Tibial artery (tissue), 4 donors: ENCODE measurements at regions not wholly inside any gene's neighbourhood (a gene's known extent, or its start where the extent isn't known, plus 50 kb on each side); places are given as distances from the start of the nearest gene placed in this dataset.
"Not testable (repeated sequence)": the region's sequence is repeated elsewhere in the genome, so short reads cannot be mapped to it uniquely, and the experiment has no call there.

Source experiments
- DNase-seq, 2 donors: peaks; one replicate each; pipeline ENCODE4 v3.0.0-alpha.2; 2019
- H3K27ac ChIP-seq, 2 donors: fragments of 200-600 bp; sonication (generic) in 1 of 2; 1 replicate in 1 of 2; 2 replicates in 1 of 2; pipeline ENCODE4 v1.5.1; 2018 to 2019; ENCODE audit warnings: mild to moderate bottlenecking in 1 of 2
- H3K27me3 ChIP-seq, 2 donors: fragments of 200-600 bp; sonication (generic) in 1 of 2; one replicate each; pipeline versions ENCODE4 v1.5.1 to v1.6.0; 2016 to 2019
- H3K36me3 ChIP-seq, 3 donors: fragments of 200-600 bp; sonication (generic) in 2 of 3; one replicate each; pipeline ENCODE4 v1.5.1; 2016 to 2019; ENCODE audit warnings: mild to moderate bottlenecking in 2 of 3
- H3K4me1 ChIP-seq, 4 donors: fragments of 200-600 bp; sonication (generic) in 2 of 4; 1 replicate in 3 of 4; 2 replicates in 1 of 4; pipeline ENCODE4 v1.5.1; 2016 to 2019
- H3K4me3 ChIP-seq, 2 donors: fragments of 200-600 bp; sonication (generic) in 1 of 2; 1 replicate in 1 of 2; 2 replicates in 1 of 2; pipeline ENCODE4 v1.5.1; 2018 to 2019; ENCODE audit warnings: mild to moderate bottlenecking in 2 of 2
- H3K9me3 ChIP-seq, 3 donors: fragments of 200-600 bp; sonication (generic) in 1 of 3; one replicate each; pipeline ENCODE4 v1.5.1; 2016 to 2019
- CTCF ChIP-seq, 2 experiments: fragments of 200-600 bp in 1 of 2; fragments of 450-650 bp in 1 of 2; IDR thresholded peaks; one replicate each; pipeline ENCODE4 v1.5.1; 2017 to 2019; ENCODE audit warnings: antibody characterized with exemption in 2 of 2, mild to moderate bottlenecking in 1 of 2, moderate library complexity in 1 of 2
- intact Hi-C: fragments of 100-400 bp; cut with DNase I; formaldehyde crosslinking; loops from one replicate; pipeline ENCODE4 v1.15.0; 2023; ENCODE audit warnings: low total_unique reads

- H3K27ac ChIP-seq, DNase-seq, H3K4me3 ChIP-seq, H3K4me1 ChIP-seq, H3K9me3 ChIP-seq, H3K27me3 ChIP-seq, H3K36me3 ChIP-seq, intact Hi-C loops: not testable (repeated sequence)
- peak; percentile 55 to 70 for TF ChIP-seq CTCF (IDR thresholded peaks at IDR 0.05)
These were observed 80.1 kb downstream of the OR13A1 start for GRCh38 chr10:45235260-45235769.

- Histone ChIP-seq H3K27me3 (no peaks in the 10 kb centered on the region), H3K27ac (no peak overlapping the region), H3K9me3 (no peaks in the 10 kb centered on the region), H3K4me1 (peaks cover 0 to 7% (median 0%) of the 10 kb centered on the region in 4 donors), H3K36me3 (no peaks in the 10 kb centered on the region), H3K4me3 (no peak overlapping the region)
- DNase-seq: no peak
- TF ChIP-seq CTCF (IDR thresholded peaks at IDR 0.05): no peak
- intact Hi-C loops: no loop called here
These were observed 79.6 kb downstream of the OR13A1 start for GRCh38 chr10:45235798-45236220.

- H3K4me3 ChIP-seq: no peak overlapping the region
- no peak for TF ChIP-seq CTCF (IDR thresholded peaks at IDR 0.05)
- DNase-seq: no peak
- H3K27ac ChIP-seq: no peak overlapping the region
- peaks cover 0 to 7% (median 0%) of the 10 kb centered on the region in 4 donors for H3K4me1 ChIP-seq
- no peaks in the 10 kb centered on the region for H3K9me3 ChIP-seq
- intact Hi-C loops: no loop called here
- no peaks in the 10 kb centered on the region for H3K36me3 ChIP-seq
- no peaks in the 10 kb centered on the region for H3K27me3 ChIP-seq
These were observed 76.5 kb downstream of the OR13A1 start for GRCh38 chr10:45238896-45239295.

GRCh38 chr10:45239642-45240041 is 75.8 kb downstream of the OR13A1 start:
- Histone ChIP-seq H3K27me3 (no peaks in the 10 kb centered on the region), H3K27ac (no peak overlapping the region), H3K4me3 (no peak overlapping the region), H3K4me1 (peaks cover 0 to 7% (median 0%) of the 10 kb centered on the region in 4 donors), H3K36me3 (no peaks in the 10 kb centered on the region), H3K9me3 (no peaks in the 10 kb centered on the region)
- intact Hi-C loops: loop anchor here (5.0 to 10.0 kb wide), 2 partner anchors 305 to 1692 kb away; no protein-coding TSS in a partner anchor
- DNase-seq: no peak
- TF ChIP-seq CTCF (IDR thresholded peaks at IDR 0.05): no peak

GRCh38 chr10:45241865-45242520 is 73.4 kb downstream of the OR13A1 start:
- no peak overlapping the region for H3K27ac ChIP-seq
- H3K4me3 ChIP-seq: no peak overlapping the region
- no peaks in the 10 kb centered on the region for H3K27me3 ChIP-seq
- intact Hi-C loops: loop anchor here (5.0 to 10.0 kb wide), 2 partner anchors 307 to 1695 kb away; no protein-coding TSS in a partner anchor
- no peak for DNase-seq
- no peaks in the 10 kb centered on the region for H3K36me3 ChIP-seq
- no peak for TF ChIP-seq CTCF (IDR thresholded peaks at IDR 0.05)
- H3K4me1 ChIP-seq: no peaks in the 10 kb centered on the region
- no peaks in the 10 kb centered on the region for H3K9me3 ChIP-seq
